ENCODE measurements at regions not wholly inside any gene's neighbourhood (a gene's known extent, or its start where the extent isn't known, plus 50 kb on each side); places are given as distances from the start of the nearest gene placed in this dataset.

- Histone ChIP-seq H3K4me3 (ENCODE audit: low read depth, low read length) (no peak overlapping the region), H3K36me3 (ENCODE audit: control insufficient read depth, insufficient read depth, low read length) (no peaks in the 10 kb centered on the region), H3K27me3 (ENCODE audit: control insufficient read depth, insufficient read depth, low read length) (no peaks in the 10 kb centered on the region)
- no peak for DNase-seq (ENCODE audit: low read depth)
- TF ChIP-seq, protein P1, sequence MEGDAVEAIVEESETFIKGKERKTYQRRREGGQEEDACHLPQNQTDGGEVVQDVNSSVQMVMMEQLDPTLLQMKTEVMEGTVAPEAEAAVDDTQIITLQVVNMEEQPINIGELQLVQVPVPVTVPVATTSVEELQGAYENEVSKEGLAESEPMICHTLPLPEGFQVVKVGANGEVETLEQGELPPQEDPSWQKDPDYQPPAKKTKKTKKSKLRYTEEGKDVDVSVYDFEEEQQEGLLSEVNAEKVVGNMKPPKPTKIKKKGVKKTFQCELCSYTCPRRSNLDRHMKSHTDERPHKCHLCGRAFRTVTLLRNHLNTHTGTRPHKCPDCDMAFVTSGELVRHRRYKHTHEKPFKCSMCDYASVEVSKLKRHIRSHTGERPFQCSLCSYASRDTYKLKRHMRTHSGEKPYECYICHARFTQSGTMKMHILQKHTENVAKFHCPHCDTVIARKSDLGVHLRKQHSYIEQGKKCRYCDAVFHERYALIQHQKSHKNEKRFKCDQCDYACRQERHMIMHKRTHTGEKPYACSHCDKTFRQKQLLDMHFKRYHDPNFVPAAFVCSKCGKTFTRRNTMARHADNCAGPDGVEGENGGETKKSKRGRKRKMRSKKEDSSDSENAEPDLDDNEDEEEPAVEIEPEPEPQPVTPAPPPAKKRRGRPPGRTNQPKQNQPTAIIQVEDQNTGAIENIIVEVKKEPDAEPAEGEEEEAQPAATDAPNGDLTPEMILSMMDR (IDR thresholded peaks at IDR 0.05; ENCODE audit: insufficient read depth, low read length, poor library complexity, severe bottlenecking), result no peak
Observed at GRCh38 chr4:59409647-59410046, 1790.5 kb upstream of the ADGRL3 start.

DNA sequence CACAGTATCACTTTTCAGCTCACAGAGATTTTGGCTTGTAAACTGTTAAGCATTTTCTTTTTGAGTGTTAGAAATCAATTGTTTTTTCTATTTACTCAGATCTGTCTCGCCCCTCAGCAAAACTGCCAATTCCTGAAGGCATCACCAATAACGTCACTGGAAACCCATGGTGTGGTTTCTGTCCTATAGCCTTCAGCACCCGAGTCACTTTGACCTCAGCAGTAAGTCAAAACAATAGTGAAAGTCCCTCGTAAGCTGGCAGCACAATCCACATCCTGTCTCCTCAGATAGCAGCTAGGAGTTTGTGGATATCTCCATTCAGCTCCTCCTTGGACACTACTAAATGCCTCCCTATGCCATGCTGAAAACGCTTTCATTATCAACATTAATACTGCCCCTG lies 1787.4 kb upstream of the ADGRL3 start:
- TF ChIP-seq, protein P1 (IDR thresholded peaks at IDR 0.05; ENCODE audit: insufficient read depth, low read length, poor library complexity, severe bottlenecking), result no peak
- DNase-seq (ENCODE audit: low read depth), result no peak
- H3K27me3 ChIP-seq (ENCODE audit: control insufficient read depth, insufficient read depth, low read length), result no peaks in the 10 kb centered on the region

GRCh38 chr4:59455751-59456150 lies 1744.4 kb upstream of the ADGRL3 start:
- TF ChIP-seq, protein P1 (IDR thresholded peaks at IDR 0.05; ENCODE audit: insufficient read depth, low read length, poor library complexity, severe bottlenecking), result no peak
- no peaks in the 10 kb centered on the region for H3K27me3 ChIP-seq (ENCODE audit: control insufficient read depth, insufficient read depth, low read length)
- H3K4me3 ChIP-seq (ENCODE audit: low read depth, low read length), result no peak overlapping the region
- peak; percentile 14 for DNase-seq (ENCODE audit: low read depth)
- H3K36me3 ChIP-seq (ENCODE audit: control insufficient read depth, insufficient read depth, low read length), result no peaks in the 10 kb centered on the region

More for the DNA sequence above, 1787.4 kb upstream of the ADGRL3 start:
- Histone ChIP-seq H3K36me3 (ENCODE audit: control insufficient read depth, insufficient read depth, low read length) (no peaks in the 10 kb centered on the region), H3K4me3 (ENCODE audit: low read depth, low read length) (no peak overlapping the region)

- Histone ChIP-seq H3K27me3 (ENCODE audit: control insufficient read depth, insufficient read depth, low read length) (no peaks in the 10 kb centered on the region), H3K36me3 (ENCODE audit: control insufficient read depth, insufficient read depth, low read length) (no peaks in the 10 kb centered on the region), H3K4me3 (ENCODE audit: low read depth, low read length) (no peak overlapping the region)
- no peak for DNase-seq (ENCODE audit: low read depth)
- TF ChIP-seq, protein P1 (IDR thresholded peaks at IDR 0.05; ENCODE audit: insufficient read depth, low read length, poor library complexity, severe bottlenecking), result no peak
Observed at GRCh38 chr4:59457576-59457975, 1742.5 kb upstream of the ADGRL3 start.

DNA sequence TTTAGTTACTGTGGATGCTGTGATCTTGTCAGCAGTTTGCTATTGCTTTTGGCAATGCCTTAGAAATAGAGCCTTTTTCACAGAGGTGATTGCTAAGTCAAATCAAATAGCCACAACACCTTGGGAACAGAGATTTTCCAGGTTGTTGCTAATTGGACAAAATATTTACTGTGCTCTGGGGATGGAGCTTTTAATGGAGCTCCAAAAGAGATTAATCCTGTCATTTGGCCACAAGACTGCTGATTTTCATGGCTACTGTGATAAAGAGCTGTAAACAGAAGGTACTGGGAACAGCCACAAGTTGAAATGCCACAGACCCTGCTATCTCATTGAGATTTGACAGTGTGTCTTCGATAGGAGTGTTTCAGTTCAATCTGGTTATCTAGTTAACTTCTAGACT lies 1715.2 kb upstream of the ADGRL3 start:
- Histone ChIP-seq H3K27me3 (ENCODE audit: control insufficient read depth, insufficient read depth, low read length) (no peaks in the 10 kb centered on the region), H3K4me3 (ENCODE audit: low read depth, low read length) (no peak overlapping the region), H3K36me3 (ENCODE audit: control insufficient read depth, insufficient read depth, low read length) (no peaks in the 10 kb centered on the region)
- DNase-seq (ENCODE audit: low read depth), result no peak
- TF ChIP-seq, protein P1 (IDR thresholded peaks at IDR 0.05; ENCODE audit: insufficient read depth, low read length, poor library complexity, severe bottlenecking), result no peak

GRCh38 chr4:59500103-59500502 lies 1700.0 kb upstream of the ADGRL3 start:
- no peak for DNase-seq (ENCODE audit: low read depth)
- Histone ChIP-seq H3K27me3 (ENCODE audit: control insufficient read depth, insufficient read depth, low read length) (no peaks in the 10 kb centered on the region), H3K36me3 (ENCODE audit: control insufficient read depth, insufficient read depth, low read length) (no peaks in the 10 kb centered on the region), H3K4me3 (ENCODE audit: low read depth, low read length) (no peak overlapping the region)
- TF ChIP-seq, protein P1 (IDR thresholded peaks at IDR 0.05; ENCODE audit: insufficient read depth, low read length, poor library complexity, severe bottlenecking), result no peak

Measured in kidney epithelial cell (primary cell).